ENCODE measurements at regions not wholly inside any gene's neighbourhood (a gene's known extent, or its start where the extent isn't known, plus 50 kb on each side); places are given as distances from the start of the nearest gene placed in this dataset.
A peak's percentile ranks its signal among the peaks of the same experiment; 100 is the strongest.

DNA sequence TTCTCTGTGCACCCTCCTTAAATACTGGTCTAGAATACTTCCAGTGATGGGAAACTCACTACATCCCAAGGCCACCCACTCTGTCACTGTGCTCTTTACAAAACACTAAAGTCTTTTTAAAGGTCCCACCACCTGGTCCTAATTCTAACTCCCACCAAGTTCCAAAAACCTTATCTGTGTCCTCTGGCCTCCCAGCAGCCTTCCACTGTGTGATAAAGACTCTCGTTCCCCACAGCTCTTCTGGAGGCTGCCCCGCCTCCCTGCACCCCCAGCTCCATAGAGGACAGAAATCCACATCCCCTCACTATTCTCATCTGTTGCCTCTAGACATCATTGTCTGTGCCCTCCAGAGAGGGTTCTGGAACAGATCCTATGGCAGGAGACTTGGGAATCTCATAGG, 276.4 kb downstream of the FAM43A start:
- TF ChIP-seq, protein P1, sequence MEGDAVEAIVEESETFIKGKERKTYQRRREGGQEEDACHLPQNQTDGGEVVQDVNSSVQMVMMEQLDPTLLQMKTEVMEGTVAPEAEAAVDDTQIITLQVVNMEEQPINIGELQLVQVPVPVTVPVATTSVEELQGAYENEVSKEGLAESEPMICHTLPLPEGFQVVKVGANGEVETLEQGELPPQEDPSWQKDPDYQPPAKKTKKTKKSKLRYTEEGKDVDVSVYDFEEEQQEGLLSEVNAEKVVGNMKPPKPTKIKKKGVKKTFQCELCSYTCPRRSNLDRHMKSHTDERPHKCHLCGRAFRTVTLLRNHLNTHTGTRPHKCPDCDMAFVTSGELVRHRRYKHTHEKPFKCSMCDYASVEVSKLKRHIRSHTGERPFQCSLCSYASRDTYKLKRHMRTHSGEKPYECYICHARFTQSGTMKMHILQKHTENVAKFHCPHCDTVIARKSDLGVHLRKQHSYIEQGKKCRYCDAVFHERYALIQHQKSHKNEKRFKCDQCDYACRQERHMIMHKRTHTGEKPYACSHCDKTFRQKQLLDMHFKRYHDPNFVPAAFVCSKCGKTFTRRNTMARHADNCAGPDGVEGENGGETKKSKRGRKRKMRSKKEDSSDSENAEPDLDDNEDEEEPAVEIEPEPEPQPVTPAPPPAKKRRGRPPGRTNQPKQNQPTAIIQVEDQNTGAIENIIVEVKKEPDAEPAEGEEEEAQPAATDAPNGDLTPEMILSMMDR (conservative IDR thresholded peaks at IDR 0.05): no peak
- peak; percentile 11 for DNase-seq (ENCODE audit: extremely low spot score, unreplicated experiment)
- H3K4me3 Mint-ChIP-seq: no peak overlapping the region
- peaks cover 4% of the 10 kb centered on the region for H3K4me1 Mint-ChIP-seq (ENCODE audit: unreplicated experiment)
- H3K27ac Mint-ChIP-seq: no peak overlapping the region
- H3K36me3 Mint-ChIP-seq: no peaks in the 10 kb centered on the region
- no peaks in the 10 kb centered on the region for H3K9me3 Mint-ChIP-seq
- H3K27me3 Mint-ChIP-seq: peaks cover 11% of the 10 kb centered on the region

DNA sequence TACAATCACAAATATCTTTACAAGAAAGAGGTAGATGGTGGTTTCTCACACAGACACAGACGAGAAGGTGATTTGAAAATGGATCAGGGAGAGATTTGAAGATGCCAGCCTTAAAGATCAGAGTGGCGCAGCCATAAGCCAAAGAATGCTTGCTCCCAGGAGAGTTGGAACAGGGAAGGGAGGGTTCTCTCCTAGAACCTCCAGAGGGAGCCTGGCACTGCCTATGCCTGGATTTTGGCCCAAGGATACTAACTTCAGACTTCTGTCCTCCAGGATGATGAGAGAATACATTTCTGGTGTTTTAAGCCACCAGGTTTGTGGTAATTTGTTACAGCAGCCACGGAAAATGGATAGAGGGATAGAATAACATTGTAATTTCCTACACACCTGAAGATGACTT, 279.1 kb downstream of the FAM43A start:
- Mint-ChIP-seq H3K9me3 (no peaks in the 10 kb centered on the region), H3K27ac (no peak overlapping the region), H3K27me3 (peaks cover 20% of the 10 kb centered on the region), H3K4me1 (ENCODE audit: unreplicated experiment) (peaks cover 7% of the 10 kb centered on the region), H3K36me3 (no peaks in the 10 kb centered on the region), H3K4me3 (no peak overlapping the region)
- TF ChIP-seq, protein P1 (conservative IDR thresholded peaks at IDR 0.05): no peak
- DNase-seq (ENCODE audit: extremely low spot score, unreplicated experiment): no peak

DNA sequence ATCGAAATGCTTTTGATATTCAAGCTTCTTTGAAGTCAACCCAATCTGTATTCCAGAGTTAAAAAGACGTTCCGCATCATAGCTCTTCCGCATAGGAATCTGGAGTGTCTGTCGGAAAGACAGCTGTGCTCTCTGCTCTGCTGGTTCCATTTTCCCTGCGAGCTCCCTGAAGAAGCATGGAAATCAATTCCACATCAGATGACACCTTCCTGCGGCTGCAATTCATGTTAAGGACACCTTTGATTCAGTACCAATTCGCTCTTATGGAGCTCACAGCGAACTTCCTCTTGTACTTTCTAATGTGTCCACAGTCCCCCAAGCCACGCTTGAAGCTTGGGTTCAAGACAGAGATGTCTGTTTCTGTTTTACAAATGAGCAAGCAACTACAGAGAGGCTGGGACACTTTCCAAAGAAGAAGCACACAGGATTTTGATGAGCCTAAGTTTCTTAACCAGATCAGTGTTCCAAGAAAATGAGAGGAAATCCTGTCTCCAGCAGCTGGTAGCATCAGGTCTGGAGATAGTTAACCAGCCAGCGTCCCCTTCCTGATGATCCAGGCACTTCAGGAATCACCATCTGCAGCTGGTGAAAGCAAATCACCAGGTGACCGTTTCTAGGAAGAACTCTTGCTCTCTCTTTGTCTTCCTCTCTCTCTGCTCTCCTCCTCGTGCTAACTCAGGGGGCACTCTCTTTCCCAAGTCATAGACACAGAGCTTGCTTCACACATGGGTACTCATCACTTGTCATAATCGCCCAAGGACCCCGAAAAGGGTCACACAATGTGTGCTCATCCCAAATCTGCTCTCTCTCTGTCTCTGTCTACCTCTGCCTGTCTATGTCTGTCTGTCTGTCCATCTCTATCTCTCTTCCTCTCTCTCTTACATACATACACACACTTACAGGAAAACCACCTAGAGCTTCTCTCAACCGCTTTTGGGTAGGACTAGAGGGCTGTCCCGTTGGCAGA, 281.8 kb downstream of the FAM43A start:
- Mint-ChIP-seq H3K27me3 (peaks cover 21% of the 10 kb centered on the region), H3K4me1 (ENCODE audit: unreplicated experiment) (peaks cover 7% of the 10 kb centered on the region), H3K27ac (no peak overlapping the region), H3K36me3 (no peaks in the 10 kb centered on the region), H3K9me3 (peaks cover 6% of the 10 kb centered on the region), H3K4me3 (no peak overlapping the region)
- TF ChIP-seq, protein P1 (conservative IDR thresholded peaks at IDR 0.05): no peak
- DNase-seq (ENCODE audit: extremely low spot score, unreplicated experiment): peak; percentile 36

DNA sequence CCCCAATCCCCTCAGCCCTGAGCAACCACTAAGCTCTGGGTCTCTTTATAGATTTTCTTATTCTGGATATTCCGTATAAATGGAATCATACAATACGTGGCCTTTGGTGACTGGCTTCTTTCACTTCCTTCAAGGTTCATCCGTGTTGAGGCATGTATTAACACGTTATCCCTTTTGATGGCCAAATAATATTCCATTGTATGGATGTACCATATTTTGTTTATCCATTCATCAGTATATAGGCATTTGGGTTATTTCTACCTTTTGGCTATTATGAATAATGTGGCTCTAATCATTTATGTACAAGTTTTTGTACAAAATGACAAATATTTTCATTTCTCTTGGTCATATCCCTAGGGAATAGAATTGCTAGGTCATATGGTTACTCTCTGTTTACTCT, 284.4 kb downstream of the FAM43A start:
- no peak overlapping the region for H3K4me3 Mint-ChIP-seq
- H3K36me3 Mint-ChIP-seq: no peaks in the 10 kb centered on the region
- peaks cover 6% of the 10 kb centered on the region for H3K9me3 Mint-ChIP-seq
- DNase-seq (ENCODE audit: extremely low spot score, unreplicated experiment): no peak
- peaks cover 25% of the 10 kb centered on the region for H3K27me3 Mint-ChIP-seq
- H3K4me1 Mint-ChIP-seq (ENCODE audit: unreplicated experiment): peaks cover 7% of the 10 kb centered on the region
- H3K27ac Mint-ChIP-seq: no peak overlapping the region
- TF ChIP-seq, protein P1 (conservative IDR thresholded peaks at IDR 0.05): no peak

DNA sequence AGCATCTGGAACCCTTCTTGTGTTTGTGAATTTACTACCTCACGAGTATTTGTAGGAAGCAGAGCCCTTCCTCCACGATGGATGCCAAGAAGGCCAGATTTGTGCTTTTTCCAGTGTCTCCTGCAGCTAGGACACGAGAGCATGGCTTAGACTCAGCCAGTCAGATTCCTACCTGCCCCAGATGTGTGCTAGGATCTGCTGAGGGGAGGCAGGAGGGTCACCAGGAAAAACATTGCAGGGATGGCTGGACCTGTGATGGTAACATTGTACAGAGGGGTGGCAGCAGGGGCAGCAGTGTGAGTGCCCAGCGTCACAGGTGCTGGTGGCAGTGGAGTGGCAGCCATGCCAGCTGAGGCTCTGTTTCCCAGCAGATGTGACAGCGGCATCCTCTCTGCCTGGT, 285.3 kb downstream of the FAM43A start:
- no peak overlapping the region for H3K4me3 Mint-ChIP-seq
- H3K27ac Mint-ChIP-seq: no peak overlapping the region
- peaks cover 7% of the 10 kb centered on the region for H3K4me1 Mint-ChIP-seq (ENCODE audit: unreplicated experiment)
- H3K27me3 Mint-ChIP-seq: peaks cover 25% of the 10 kb centered on the region
- peak; percentile 44 for DNase-seq (ENCODE audit: extremely low spot score, unreplicated experiment)
- peaks cover 6% of the 10 kb centered on the region for H3K9me3 Mint-ChIP-seq
- no peaks in the 10 kb centered on the region for H3K36me3 Mint-ChIP-seq
- TF ChIP-seq, protein P1 (conservative IDR thresholded peaks at IDR 0.05): no peak
